K562 (cell line): ENCODE measurements at regions not wholly inside any gene's neighbourhood (a gene's known extent, or its start where the extent isn't known, plus 50 kb on each side); places are given as distances from the start of the nearest gene placed in this dataset.
A peak's percentile ranks its signal among the peaks of the same experiment; 100 is the strongest.

Source experiments
- ATAC-seq: fragments of 200-7000 bp; cut with Tn5 transposase; 3 replicates; pipeline ENCODE4 v1.9.1; 2020; ENCODE audit warnings: moderate library complexity
- BruUV-seq: library from RNA; stranded (reverse); fragments of 400-500 nt; replicated peaks from 2 replicates; lab custom pipeline; 2021; lab: Mats Ljungman, UMichigan
- CTCF ChIA-PET: fragments of 300-600 bp; formaldehyde crosslinking; extraction: SDS; loops from one replicate; lab custom pipeline; 2021; ENCODE audit warnings: low intra/inter-chr PET ratio; lab: Yijun Ruan, JAX
- POLR2A ChIA-PET: fragments of 300-600, 350-650 bp; sonication (Branson Sonifier 250); formaldehyde crosslinking; extraction: SDS; loops from one replicate; lab custom pipeline; 2021; ENCODE audit warnings: antibody characterized with exemption, inconsistent platforms; lab: Yijun Ruan, JAX
- DNase-seq, 4 experiments: peaks; one replicate each; pipeline versions ENCODE4 v3.0.0 to v3.0.0-alpha.2; 2011 to 2018; ENCODE audit warnings: low spot score in 3 of 4, mixed read lengths in 3 of 4; ENCODE audit errors: extremely low read depth in 1 of 4
- FAIRE-seq: peaks from 2 replicates; lab custom pipeline; 2011; peaks lifted over from hg19 to GRCh38; lab: Jason Lieb, UNC
- H2AFZ ChIP-seq: 2 replicates; pipeline ENCODE4 v1.6.0; 2011; ENCODE audit warnings: low read depth, low read length, control low read depth, inconsistent platforms
- H3K27ac ChIP-seq: fragments of 200-600 bp; 3 replicates; pipeline ENCODE4 v1.8.0; 2011; ENCODE audit warnings: low read depth, mild to moderate bottlenecking, control low read depth, inconsistent platforms, low read length, moderate library complexity, mixed read lengths; ENCODE audit errors: extremely low read depth
- H3K27me3 ChIP-seq, 2 experiments: fragments of 300-600 bp in 1 of 2; 2 replicates in 1 of 2; 3 replicates in 1 of 2; pipeline versions ENCODE4 v1.6.0 to v1.8.0; 2011; ENCODE audit warnings: inconsistent platforms in 2 of 2, low read length in 2 of 2, mild to moderate bottlenecking in 1 of 2, mixed read lengths in 1 of 2, moderate library complexity in 1 of 2; ENCODE audit not compliant: control insufficient read depth in 2 of 2, insufficient read depth in 2 of 2
- H3K36me3 ChIP-seq: fragments of 300-600 bp; 3 replicates; pipeline ENCODE4 v1.8.0; 2011; ENCODE audit warnings: mild to moderate bottlenecking, low read length, inconsistent platforms; ENCODE audit not compliant: control insufficient read depth, insufficient read depth
- H3K4me1 ChIP-seq, 2 experiments: fragments of 200-600 bp in 1 of 2; replicated peaks in 1 of 2; 2 replicates in 1 of 2; 3 replicates in 1 of 2; pipeline versions ENCODE4 v1.5.1 to v1.8.0; 2011; ENCODE audit warnings: inconsistent platforms in 2 of 2, low read length in 2 of 2, mild to moderate bottlenecking in 1 of 2, mixed read lengths in 1 of 2, moderate library complexity in 1 of 2; ENCODE audit not compliant: control insufficient read depth in 2 of 2, insufficient read depth in 2 of 2
- H3K4me2 ChIP-seq: 2 replicates; pipeline ENCODE4 v1.6.1; 2011; ENCODE audit warnings: low read length, control low read depth, inconsistent platforms, mixed read lengths; ENCODE audit not compliant: insufficient read depth
- H3K4me3 ChIP-seq: fragments of 200-600 bp; sonication (generic), shearing (Covaris generic); 2 replicates; pipeline ENCODE4 v1.5.1; 2016; ENCODE audit warnings: control low read depth, inconsistent platforms
- H3K79me2 ChIP-seq: fragments of 200-600 bp; 3 replicates; pipeline ENCODE4 v1.8.0; 2011; ENCODE audit warnings: low read length, inconsistent platforms; ENCODE audit not compliant: control insufficient read depth, insufficient read depth
- H3K9ac ChIP-seq, 2 experiments: 2 replicates each; pipeline versions ENCODE4 v1.6.0 to v1.6.1; 2011; ENCODE audit warnings: low read depth in 2 of 2, low read length in 2 of 2, control low read depth in 1 of 2, inconsistent platforms in 1 of 2, mild to moderate bottlenecking in 1 of 2, mixed read lengths in 1 of 2; ENCODE audit not compliant: insufficient read depth in 1 of 2
- H3K9me1 ChIP-seq: one replicate; pipeline ENCODE4 v1.6.0; 2011; ENCODE audit warnings: inconsistent platforms, mild to moderate bottlenecking, low read length, moderate library complexity; ENCODE audit not compliant: control insufficient read depth, insufficient read depth
- H3K9me3 ChIP-seq: replicated peaks from 2 replicates; pipeline ENCODE4 v1.5.1; 2011; ENCODE audit warnings: low read depth, low read length, inconsistent platforms; ENCODE audit not compliant: control insufficient read depth, insufficient read depth
- H4K20me1 ChIP-seq: replicated peaks from 2 replicates; pipeline ENCODE4 v1.6.1; 2011; ENCODE audit warnings: low read length, inconsistent platforms, mixed read lengths; ENCODE audit not compliant: control insufficient read depth, insufficient read depth
- CBX3 ChIP-seq, 2 experiments: IDR thresholded peaks; 1 replicate in 1 of 2; 2 replicates in 1 of 2; pipeline ENCODE4 v1.6.1; 2012; ENCODE audit warnings: inconsistent platforms in 2 of 2, low read length in 2 of 2, borderline replicate concordance in 1 of 2, control low read depth in 1 of 2
- CBX5 ChIP-seq: IDR thresholded peaks from 2 replicates; pipeline ENCODE4 v1.6.1; 2014; ENCODE audit warnings: low read depth, borderline replicate concordance
- THRA ChIP-seq: fragments of 450-650 bp; IDR thresholded peaks from 2 replicates; pipeline ENCODE4 v1.6.1; 2017; ENCODE audit warnings: mild to moderate bottlenecking, moderate library complexity
- ZFP91 ChIP-seq: sonication (generic); formaldehyde crosslinking; IDR thresholded peaks from 2 replicates; pipeline ENCODE4 v1.8.0; 2022; ENCODE audit warnings: mild to moderate bottlenecking, missing genetic modification reagents
- ZNF134 ChIP-seq: fragments of 250-450 bp; sonication (Bioruptor Pico); conservative IDR thresholded peaks from 2 replicates; pipeline ENCODE4 v1.4.0; 2020
- ZNF431 ChIP-seq: sonication (generic); formaldehyde crosslinking; IDR thresholded peaks from 2 replicates; pipeline ENCODE4 v1.8.0; 2022; ENCODE audit warnings: mild to moderate bottlenecking, missing genetic modification reagents
- WGBS: fragments of 100-300 bp; shearing (Covaris generic); methylation state at CpG from one replicate; pipeline ENCODE4 v1.1.6; 2016; ENCODE audit warnings: low coverage, mixed read lengths; ENCODE audit not compliant: insufficient coverage; ENCODE audit errors: missing lambda C conversion rate; 5-methylcytosine and 5-hydroxymethylcytosine counted together
- in situ Hi-C: fragments of 300-500 bp; cut with MboI; formaldehyde crosslinking; loops from 4 replicates; pipeline ENCODE4 v1.15.0; 2018; ENCODE audit warnings: inconsistent platforms, mixed read lengths
- intact Hi-C: fragments of 100-400 bp; cut with micrococcal nuclease; formaldehyde crosslinking; loops from 2 replicates; pipeline ENCODE4 v1.14.2; 2022
- TF ChIP-seq, protein P1 (sequence below): fragments of 200-400 bp; formaldehyde crosslinking; IDR thresholded peaks from 2 replicates; pipeline ENCODE4 v1.6.1; 2017; ENCODE audit warnings: mild to moderate bottlenecking, low read depth, low read length, moderate library complexity
- TF ChIP-seq, protein P2 (sequence below): sonication (generic); formaldehyde crosslinking; IDR thresholded peaks from 2 replicates; pipeline ENCODE4 v1.9.0; 2022; ENCODE audit warnings: mild to moderate bottlenecking, missing genetic modification reagents

- CTCF ChIA-PET = interaction anchor here (3.6 kb wide), 1 partner anchor 219 kb away, joined by 18 read pairs; no protein-coding TSS in a partner anchor
- Histone ChIP-seq H4K20me1 (0 out of 2 replicates have a peak, but pooled peaks cover 3% of the 10 kb centered on the region), H3K79me2 (no peaks in the 10 kb centered on the region), H3K9ac (no peak overlapping the region), H3K4me1 (no peaks in the 10 kb centered on the region), H3K9me3 (no peaks in the 10 kb centered on the region), H3K4me2 (no peak overlapping the region), H3K4me3 (no peak overlapping the region), H3K27me3 (no peaks in the 10 kb centered on the region), H3K27ac (no peak overlapping the region), H2AFZ (no peak overlapping the region), H3K36me3 (no peaks in the 10 kb centered on the region), H3K9me1 (no peaks in the 10 kb centered on the region)
- no TSS peak for BruUV-seq
- FAIRE-seq (no peak), ATAC-seq (no peak), DNase-seq (no peak)
- POLR2A ChIA-PET = no interaction called here
- intact Hi-C loops (loop anchor here (10.0 kb wide), 1 partner anchor 659 kb away; no protein-coding TSS in a partner anchor), in situ Hi-C loops (loop anchor here (5.0 kb wide), 1 partner anchor 207 kb away; no protein-coding TSS in a partner anchor)
- 1% methylated on average over 4 of the region's 4 CpGs for WGBS
- TF ChIP-seq THRA = no peak
These were observed 63.5 kb downstream of the TBXT start for GRCh38 chr6:166104107-166104506.

DNA sequence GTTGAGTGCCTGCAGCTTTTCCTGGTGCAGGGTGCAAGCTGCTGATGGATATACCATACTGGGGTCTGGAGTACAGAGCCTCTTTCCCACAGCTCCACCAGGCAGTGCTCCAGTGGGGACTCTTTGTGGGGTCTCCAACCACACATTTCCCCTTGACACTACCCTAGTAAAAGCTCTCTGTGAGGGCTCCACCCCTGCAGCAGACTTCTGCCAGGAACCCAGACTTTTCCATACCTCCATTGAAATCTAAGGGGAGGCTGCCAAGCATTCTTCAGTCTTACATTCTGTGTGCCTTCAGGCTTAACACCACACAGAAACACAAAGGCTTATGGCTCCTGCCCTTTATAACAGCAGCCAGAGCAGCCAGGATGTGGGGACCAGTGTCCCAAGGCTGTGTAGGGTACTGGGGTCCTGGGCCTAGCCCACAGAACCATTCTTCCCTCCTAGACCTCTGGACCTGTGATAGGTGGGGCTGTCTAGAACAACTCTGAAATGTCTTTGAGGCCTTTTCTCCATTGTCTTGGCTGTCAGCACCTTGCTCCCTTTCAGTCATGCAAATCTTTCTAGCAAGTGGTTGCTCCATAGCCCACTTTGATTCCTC lies 65.7 kb downstream of the TBXT start:
- no peak for ATAC-seq
- no TSS peak for BruUV-seq
- Histone ChIP-seq H3K36me3 (no peaks in the 10 kb centered on the region), H2AFZ (no peak overlapping the region), H3K79me2 (no peaks in the 10 kb centered on the region)
- POLR2A ChIA-PET = no interaction called here
- in situ Hi-C loops = loop anchor here (5.0 kb wide), 1 partner anchor 205 kb away; no protein-coding TSS in a partner anchor
- no peak for TF ChIP-seq ZNF134
- TF ChIP-seq ZNF431 (CRISPR knock-in tag) = no peak
- 0 out of 3 replicates have a peak, but pooled peaks of 1 of the 2 experiments have one; percentile 20 for TF ChIP-seq CBX3 (IDR thresholded peaks at IDR 0.05; ENCODE audit: borderline replicate concordance in 1 of 2, low read length in 2 of 2)
- TF ChIP-seq, protein P1, sequence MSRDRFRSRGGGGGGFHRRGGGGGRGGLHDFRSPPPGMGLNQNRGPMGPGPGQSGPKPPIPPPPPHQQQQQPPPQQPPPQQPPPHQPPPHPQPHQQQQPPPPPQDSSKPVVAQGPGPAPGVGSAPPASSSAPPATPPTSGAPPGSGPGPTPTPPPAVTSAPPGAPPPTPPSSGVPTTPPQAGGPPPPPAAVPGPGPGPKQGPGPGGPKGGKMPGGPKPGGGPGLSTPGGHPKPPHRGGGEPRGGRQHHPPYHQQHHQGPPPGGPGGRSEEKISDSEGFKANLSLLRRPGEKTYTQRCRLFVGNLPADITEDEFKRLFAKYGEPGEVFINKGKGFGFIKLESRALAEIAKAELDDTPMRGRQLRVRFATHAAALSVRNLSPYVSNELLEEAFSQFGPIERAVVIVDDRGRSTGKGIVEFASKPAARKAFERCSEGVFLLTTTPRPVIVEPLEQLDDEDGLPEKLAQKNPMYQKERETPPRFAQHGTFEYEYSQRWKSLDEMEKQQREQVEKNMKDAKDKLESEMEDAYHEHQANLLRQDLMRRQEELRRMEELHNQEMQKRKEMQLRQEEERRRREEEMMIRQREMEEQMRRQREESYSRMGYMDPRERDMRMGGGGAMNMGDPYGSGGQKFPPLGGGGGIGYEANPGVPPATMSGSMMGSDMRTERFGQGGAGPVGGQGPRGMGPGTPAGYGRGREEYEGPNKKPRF = no peak
- TF ChIP-seq CBX5 = peak; percentile 49; the same call in 1 of the 2 replicates
- TF ChIP-seq ZFP91 (CRISPR knock-in tag) = no peak
- TF ChIP-seq, protein P2, sequence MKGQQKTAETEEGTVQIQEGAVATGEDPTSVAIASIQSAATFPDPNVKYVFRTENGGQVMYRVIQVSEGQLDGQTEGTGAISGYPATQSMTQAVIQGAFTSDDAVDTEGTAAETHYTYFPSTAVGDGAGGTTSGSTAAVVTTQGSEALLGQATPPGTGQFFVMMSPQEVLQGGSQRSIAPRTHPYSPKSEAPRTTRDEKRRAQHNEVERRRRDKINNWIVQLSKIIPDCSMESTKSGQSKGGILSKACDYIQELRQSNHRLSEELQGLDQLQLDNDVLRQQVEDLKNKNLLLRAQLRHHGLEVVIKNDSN = no peak
- TF ChIP-seq, all 486 proteins: peak for 2
- Histone ChIP-seq H4K20me1 (0 out of 2 replicates have a peak, but pooled peaks cover 3% of the 10 kb centered on the region), H3K4me2 (no peak overlapping the region), H3K9me3 (no peaks in the 10 kb centered on the region), H3K27me3 (no peaks in the 10 kb centered on the region; a peak in 1 of 5 replicates), H3K9ac (no peak overlapping the region), H3K4me1 (0 out of 5 replicates have a peak, but pooled peaks cover 0 to 2% of the 10 kb centered on the region in 2 experiments), H3K27ac (no peak overlapping the region), H3K4me3 (no peak overlapping the region), H3K9me1 (no peaks in the 10 kb centered on the region)
- intact Hi-C loops = loop anchor here (10.0 kb wide), 1 partner anchor 657 kb away; no protein-coding TSS in a partner anchor
- DNase-seq (no peak), FAIRE-seq (no peak)
- CTCF ChIA-PET = no interaction called here
